ENCODE measurements at regions not wholly inside any gene's neighbourhood (a gene's known extent, or its start where the extent isn't known, plus 50 kb on each side); places are given as distances from the start of the nearest gene placed in this dataset.
A peak's percentile ranks its signal among the peaks of the same experiment; 100 is the strongest.
"Not testable (repeated sequence)": the region's sequence is repeated elsewhere in the genome, so short reads cannot be mapped to it uniquely, and the experiment has no call there.

DNA sequence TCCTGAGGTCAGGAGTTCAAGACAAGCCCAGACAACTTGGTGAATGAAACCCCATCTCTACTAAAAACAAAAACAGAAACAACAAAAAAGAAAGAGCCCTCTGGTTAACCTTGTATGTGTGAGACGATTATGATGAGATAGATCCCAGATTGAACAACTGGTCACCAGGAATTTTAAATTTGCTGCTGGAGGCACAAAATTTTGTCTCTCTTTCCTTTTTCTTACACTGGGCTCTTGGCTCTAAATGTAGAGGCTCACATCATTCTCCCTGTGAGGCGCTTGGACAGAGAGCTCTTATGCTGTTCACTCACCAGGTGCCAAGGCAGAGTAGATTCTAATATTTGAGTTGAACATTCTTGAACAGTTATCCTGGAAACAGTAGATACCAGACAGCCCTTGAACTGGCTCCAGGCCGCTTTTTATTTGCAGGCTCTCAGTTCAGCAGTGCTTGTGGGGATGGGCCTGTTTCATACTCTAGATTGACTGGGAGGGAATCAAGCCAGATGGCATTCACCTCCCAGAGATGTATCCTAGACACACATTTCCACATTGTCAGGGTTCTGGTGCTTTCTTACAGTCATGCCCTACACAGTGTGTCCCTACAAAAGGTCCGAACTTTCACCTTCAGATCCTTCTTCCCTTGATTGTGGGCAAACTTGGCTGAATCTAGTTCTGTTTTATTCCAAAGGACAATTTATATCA is 1159.6 kb downstream of the RPIA start:
- intact Hi-C loops (cut with DNase I), result no loop called here

DNA sequence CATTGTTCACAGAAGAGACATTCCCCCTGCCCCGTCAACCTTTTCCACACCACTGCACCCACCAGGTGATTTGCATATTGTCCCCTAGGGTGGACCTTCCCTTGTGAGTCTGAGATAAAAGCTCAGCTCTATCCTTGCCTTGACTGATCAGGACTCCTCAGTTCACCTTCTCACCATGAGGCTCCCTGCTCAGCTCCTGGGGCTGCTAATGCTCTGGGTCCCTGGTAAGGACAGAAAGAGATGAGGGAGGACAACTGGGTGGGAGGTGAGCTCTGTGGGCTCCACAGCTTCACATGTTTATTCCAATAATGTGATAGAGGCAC is 1160.1 kb downstream of the RPIA start:
- DNase-seq (ENCODE audit: low spot score), result peak; percentile 34
- intact Hi-C loops (cut with DNase I), result no loop called here

More for the DNA sequence above, 1159.6 kb downstream of the RPIA start:
- DNase-seq (ENCODE audit: low spot score), result peak; percentile 44

DNA sequence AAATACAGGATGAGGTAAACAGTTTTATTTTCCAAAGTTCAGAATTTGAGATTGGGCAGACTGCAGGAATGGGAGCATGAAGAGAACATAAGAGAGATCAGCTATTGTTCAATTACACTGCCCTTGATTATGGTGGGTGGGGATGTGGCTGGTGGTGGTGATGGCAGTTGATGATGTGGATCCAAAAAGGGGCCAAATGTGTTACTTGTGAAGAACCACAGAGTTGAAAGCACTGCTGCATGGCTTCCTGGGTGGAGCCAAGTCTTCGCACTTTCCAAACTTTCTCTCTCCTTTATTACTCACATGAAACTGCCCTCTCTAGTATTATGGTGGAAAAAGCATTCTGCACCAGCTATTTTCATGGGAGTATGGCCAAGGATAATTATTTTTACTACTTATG is 1162.0 kb downstream of the RPIA start:
- DNase-seq (ENCODE audit: low spot score); intact Hi-C loops (cut with DNase I): not testable (repeated sequence)

DNA sequence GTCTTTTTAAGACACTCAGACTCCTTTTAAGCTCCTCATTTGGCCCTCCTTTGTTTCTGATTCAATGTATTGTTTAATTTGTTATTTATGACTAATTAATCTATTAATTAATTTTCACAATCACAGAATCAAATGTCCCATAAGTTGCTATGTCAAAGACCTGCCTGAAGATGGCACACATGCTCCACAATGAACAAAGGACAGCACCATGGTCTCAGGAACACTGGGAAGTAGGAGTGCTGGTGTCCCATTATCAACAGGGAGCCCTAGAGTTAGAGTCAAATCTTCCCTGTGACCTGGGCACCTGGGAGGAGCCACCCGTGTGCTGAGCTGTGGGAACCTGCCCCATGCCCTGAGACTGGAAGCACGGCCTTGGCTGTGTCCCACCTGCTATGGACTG is 1164.3 kb downstream of the RPIA start:
- intact Hi-C loops (cut with DNase I); DNase-seq (ENCODE audit: low spot score): not testable (repeated sequence)

DNA sequence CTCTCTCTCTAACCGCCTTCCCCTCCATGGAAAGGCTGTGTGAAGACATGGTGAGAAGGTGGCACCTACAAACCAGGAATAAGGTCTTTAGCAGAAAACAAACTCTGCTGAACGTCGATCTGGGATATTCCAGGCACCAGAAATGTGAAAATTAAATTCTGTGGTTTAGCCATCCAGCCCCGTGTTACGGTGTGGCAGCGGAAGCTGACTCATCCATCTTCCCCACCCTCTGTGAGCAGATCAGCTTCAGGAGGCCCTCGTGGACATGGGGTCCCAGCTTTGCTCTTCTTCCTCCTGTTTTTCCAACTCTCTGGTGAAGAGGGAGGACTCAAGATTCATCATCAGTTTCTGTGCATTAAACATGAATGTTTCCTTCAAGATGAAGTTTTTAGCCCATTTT is 1164.8 kb downstream of the RPIA start:
- intact Hi-C loops (cut with DNase I); DNase-seq (ENCODE audit: low spot score): not testable (repeated sequence)

DNA sequence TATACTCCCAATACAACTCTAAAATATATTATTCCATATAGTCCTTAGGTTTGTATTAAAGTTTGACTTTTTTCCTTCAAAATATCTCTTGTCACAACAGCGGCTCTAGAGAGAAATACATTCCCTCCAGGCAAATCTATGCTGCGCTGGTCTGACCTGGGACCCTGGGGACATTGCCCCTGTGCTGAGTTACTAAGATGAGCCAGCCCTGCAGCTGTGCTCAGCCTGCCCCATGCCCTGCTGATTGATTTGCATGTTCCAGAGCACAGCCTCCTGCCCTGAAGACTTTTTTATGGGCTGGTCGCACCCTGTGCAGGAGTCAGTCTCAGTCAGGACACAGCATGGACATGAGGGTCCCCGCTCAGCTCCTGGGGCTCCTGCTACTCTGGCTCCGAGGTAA is 1170.7 kb downstream of the RPIA start:
- DNase-seq (ENCODE audit: low spot score); intact Hi-C loops (cut with DNase I): not testable (repeated sequence)

DNA sequence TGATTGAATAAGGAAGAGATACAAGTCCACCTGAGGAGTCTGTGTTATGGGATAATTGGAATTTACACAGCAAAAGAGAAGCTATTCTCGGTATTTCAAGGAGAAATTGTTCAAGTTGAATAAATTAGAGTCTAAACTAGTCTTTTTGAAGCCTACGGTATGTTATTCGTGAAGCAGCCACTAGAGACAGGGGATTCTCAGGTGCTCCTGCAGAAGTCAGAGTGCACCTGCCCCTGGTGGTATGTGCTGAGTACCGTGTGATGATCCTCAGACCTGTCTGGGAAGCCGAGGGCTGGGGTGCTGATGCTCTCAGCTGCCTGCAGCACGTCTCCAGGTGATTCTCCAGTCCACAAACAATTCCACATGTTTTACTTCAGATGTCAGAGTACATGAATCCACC is 1171.7 kb downstream of the RPIA start:
- intact Hi-C loops (cut with DNase I); DNase-seq (ENCODE audit: low spot score): not testable (repeated sequence)

DNA sequence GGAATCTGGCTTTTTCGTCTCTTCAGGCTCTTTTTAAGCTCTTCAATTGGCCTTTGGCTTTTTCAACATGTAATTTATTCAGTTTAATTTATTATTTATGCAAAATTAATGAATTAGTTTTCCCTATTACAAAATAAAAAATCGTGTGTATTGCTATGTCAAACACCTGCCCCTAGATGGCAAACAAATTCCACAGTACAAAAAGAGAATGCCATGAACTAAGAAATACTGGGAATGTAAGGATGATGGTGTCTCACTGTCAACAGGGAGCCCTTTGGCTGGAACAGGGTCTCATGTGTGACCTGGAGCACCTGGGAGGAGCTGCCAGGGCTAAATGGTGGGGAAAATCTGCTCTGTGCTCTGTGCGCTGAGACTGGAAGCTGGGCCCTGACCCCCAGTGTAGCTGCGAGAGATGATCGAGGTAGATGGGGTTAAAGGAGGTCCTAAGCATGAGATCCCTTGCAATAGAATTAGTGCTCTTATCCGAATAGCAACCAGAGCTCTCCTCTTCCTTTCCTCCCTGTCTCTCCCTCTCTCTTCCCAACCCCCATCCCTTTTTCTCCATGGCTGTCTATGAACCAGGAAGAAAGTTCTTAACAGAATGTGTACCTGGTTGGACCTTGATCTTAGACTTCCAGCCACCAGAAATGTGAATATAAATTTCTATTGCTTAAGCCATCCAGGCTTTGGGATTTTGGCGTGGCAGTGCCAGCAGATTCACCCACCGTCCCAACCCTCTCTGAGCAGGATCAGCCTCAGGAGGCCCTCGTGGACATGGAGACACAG is 1183.5 kb downstream of the RPIA start:
- intact Hi-C loops (cut with DNase I); DNase-seq (ENCODE audit: low spot score): not testable (repeated sequence)

DNA sequence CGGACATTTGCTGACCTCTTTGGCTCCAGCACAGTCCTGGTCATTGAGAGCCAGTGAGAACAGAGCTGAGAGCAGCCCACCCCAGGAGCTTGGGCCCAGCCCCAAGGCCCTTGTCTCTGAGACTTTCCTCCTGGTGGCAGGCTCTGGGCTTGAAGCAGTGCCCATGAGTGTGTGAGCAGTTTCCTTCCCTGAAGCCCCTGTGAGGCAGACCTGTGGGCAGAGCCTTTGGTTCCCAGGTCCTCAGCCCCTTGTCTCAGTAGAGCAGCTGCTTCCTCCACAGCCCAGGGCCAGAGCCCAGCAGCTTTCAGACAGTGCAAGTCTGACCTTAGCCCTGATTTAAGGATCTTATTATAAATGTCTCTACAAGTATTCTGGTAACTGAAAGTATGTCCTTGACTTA is 1185.0 kb downstream of the RPIA start:
- intact Hi-C loops (cut with DNase I), result not testable (repeated sequence)
- peak; percentile 43 for DNase-seq (ENCODE audit: low spot score)

DNA sequence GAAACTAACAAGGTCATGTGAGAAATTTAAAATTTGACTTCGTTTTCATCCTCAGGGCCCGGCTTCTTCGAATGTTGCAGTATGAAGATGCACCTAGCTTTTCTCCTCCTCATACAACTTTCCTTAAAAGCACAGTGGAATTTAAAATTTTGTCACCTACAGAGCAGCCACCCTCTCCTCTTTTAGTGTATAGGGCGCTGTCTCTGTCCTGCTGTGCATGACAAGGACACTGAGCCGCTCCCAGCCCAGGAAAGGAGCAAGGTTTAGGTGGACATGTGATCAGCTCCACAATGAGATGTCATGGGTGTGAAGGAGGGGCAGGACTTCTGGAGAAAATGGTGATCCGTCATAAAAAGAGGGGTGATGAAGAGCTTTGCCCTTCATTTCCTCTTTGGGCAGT is 1185.4 kb downstream of the RPIA start:
- DNase-seq (ENCODE audit: low spot score); intact Hi-C loops (cut with DNase I): not testable (repeated sequence)

DNA sequence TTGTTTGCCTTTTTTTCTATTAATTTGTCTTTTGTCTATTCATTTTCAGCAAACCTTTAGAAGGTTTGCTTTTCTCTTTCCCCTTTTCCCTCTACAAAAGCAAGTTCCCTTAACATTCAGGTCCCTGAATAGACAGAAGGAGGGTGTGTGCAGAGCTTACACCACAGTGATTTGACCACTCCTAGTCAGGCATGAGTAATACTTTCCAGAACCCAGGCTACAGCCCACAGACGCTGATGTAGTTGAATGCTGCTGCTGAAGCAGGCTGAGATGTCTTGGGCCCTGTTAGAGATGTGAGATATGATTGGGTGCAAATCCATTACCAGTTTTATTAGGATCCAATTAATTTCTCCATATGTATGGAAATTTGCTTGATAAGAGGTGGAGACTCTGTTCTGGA is 1191.4 kb downstream of the RPIA start:
- DNase-seq (ENCODE audit: low spot score), result not testable (repeated sequence)

DNA sequence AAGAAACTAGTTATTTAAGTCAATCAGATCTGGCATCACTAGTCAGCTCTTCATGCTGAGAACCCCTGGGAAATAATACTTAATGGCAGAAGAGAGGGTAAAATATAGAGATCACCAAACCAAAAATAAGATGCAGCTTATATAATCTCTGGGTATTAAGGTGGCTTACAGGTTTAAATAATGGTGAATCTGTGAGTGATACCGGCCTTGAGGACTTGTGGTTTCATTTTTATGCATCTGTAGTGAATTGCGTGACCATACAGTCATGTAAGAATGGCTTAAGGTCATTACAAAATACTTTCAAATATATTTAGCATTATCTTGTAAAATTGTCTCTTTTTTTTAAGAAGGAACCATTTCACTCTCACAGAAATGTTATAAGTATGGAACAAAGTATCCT is 1192.2 kb downstream of the RPIA start:
- DNase-seq (ENCODE audit: low spot score); intact Hi-C loops (cut with DNase I): not testable (repeated sequence)

More for the DNA sequence above, 1191.4 kb downstream of the RPIA start:
- intact Hi-C loops (cut with DNase I), result not testable (repeated sequence)

DNA sequence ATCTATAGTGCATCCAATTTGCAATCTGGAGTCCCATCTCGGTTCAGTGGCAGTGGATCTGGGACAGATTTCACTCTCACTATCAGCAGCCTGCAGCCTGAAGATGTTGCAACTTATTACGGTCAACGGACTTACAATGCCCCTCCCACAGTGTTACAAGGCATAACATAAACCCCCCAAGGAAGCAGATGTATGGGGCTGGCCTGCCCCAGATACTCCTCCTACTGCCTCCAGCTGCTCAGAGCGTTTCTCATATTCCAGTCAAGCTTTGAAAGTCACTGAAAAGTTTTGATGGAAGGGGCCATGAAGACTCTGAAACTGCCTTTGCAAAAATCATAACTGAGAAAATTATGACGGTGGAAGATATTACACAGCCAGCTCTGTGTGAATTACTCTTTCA is 1193.6 kb downstream of the RPIA start:
- intact Hi-C loops (cut with DNase I); DNase-seq (ENCODE audit: low spot score): not testable (repeated sequence)

DNA sequence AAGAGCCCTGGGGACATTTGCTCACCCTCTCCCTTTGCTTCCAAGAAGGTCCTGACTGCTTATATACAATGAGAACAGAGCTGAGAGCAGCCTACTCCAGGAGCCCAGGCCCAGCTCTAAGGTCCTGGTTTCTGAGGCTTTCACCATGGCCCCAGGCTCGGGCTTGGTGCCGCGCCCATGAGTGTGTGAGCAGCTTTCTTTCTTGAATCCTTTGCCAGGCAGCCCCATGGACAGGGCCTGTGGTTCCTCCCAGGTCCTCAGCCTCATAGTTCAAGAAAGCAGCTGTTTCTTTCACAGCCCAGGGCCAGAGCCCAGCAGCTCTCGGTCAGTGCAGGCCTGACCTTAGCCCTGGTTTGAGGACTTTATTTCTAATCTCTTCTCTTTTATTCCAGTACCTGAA is 1197.2 kb downstream of the RPIA start:
- not testable (repeated sequence) for DNase-seq (ENCODE audit: low spot score)

DNA sequence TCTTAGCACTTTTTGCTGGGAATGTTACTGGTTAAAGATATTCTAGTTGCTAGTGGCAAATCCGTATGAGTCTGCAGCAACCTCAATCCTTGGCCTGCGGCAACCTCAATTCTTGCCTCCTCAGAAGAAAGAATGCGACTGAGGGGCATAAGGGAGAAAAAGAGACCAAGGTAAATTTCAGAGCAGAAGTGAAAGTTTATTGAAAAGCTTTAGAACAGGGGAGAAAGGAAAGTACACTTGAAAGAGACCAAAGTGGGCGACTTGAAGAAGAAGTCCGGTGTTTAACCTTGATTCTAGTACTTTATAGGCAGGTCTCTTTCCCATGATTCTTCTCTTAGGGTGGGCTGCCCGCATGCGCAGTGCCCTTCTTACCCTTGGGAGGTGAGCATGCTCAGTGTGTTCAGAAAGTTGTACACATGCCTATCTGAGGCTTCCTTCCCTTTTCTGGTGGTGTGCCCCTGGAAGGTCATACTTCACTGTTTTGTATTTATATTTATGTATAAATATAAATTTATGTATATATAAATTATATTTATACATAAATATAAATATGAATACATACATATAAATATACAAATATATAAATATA is 1198.8 kb downstream of the RPIA start:
- DNase-seq (ENCODE audit: low spot score); intact Hi-C loops (cut with DNase I): not testable (repeated sequence)

More for the DNA sequence above, 1197.2 kb downstream of the RPIA start:
- intact Hi-C loops (cut with DNase I), result not testable (repeated sequence)

DNA sequence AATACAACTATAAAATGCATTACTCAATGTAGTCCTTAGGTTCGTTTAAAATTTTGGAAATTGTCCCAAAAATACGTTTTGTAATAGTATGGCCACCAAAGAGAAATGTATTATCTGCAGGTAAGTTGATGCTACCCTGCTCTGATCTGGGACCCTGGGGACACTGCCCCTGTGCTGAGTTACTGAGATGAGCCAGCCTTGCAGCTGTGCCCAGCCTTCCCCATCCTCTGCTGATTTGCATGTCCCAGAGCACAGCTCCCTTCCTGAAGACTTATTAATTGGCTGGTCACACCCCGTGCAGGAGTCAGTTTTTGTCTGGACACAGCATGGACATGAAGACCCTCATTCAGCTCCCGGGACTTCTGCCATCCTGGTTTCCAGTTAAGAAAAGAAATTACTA is 1203.5 kb downstream of the RPIA start:
- intact Hi-C loops (cut with DNase I); DNase-seq (ENCODE audit: low spot score): not testable (repeated sequence)

DNA sequence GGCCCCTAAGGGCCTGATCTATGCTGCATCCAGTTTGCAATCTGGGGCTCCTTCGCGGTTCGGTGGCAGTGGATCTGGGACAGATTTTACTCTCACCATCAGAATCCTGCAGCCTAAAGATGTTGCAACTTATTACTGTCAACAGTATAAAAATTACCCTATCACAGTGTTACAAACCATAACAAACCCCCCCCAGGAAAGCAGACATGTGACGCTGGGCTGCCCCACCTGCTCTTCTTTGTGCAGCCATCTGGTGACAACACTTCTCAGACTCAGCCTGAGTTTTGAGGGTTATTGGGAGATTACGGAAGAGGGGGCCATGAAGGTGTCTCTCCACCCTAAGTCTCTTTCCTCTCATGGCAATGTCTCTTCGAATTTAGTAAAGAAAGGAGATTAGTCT is 1204.2 kb downstream of the RPIA start:
- DNase-seq (ENCODE audit: low spot score); intact Hi-C loops (cut with DNase I): not testable (repeated sequence)

DNA sequence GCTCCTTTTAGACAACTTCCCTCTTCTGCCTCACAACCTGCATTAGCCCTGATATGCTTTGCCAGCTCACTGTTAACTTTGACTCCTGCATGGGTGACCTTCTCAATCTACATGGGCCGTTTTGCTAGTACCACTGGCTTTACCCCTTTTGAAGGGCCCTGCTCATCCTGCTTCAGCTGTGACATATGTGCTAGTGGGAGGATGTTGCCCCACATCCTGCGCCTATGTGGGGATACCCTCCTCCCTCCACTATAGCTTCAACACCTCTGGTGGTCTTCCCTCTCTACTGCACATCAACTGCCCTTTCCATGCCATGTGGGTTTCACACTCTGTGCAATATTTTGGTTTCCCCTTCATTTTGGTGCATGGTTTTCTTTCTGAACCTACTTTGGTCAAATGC is 1235.5 kb downstream of the RPIA start:
- intact Hi-C loops (cut with DNase I); DNase-seq (ENCODE audit: low spot score): not testable (repeated sequence)

DNA sequence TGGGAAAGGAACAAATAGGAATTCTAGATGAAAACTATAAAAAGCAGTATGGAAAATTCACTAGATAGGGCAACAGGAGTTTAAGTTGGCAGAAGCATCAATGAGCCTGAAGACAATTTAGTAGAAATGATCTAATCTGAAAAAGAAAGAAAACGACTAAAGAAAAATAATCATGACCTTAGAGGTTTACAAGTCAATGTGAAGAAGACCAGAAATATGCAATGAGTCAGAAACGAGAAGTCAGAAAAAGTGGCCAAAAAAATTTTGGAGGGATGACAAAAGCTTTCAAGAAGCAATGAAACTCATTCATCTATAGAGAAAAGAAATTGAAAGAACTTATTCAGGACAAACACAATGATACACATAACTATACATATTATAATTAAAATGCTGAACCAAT is 1244.0 kb downstream of the RPIA start:
- DNase-seq (ENCODE audit: low spot score); intact Hi-C loops (cut with DNase I): not testable (repeated sequence)

DNA sequence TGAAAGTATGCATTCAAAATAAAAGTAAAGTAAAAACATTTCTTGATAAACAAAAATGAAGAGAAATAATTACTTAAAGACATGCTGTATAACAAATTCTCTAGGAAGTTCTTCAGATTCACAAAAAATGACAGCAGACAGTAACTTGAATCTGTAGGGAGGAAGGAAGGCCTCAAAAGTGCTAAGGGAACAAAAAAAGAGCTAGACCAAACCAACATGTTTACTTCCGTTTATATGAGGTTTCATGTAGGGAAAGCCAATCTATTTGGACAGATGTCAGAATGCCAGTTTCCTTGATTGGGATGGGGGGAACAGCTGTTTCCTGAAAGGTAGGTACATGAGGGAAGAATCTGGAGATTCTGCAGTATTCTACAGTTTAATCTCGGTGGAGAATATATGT is 1244.5 kb downstream of the RPIA start:
- DNase-seq (ENCODE audit: low spot score); intact Hi-C loops (cut with DNase I): not testable (repeated sequence)

All from posterior vena cava (tissue), 2 donors.